GM11168 (cell line): ENCODE measurements at regions not wholly inside any gene's neighbourhood (a gene's known extent, or its start where the extent isn't known, plus 50 kb on each side); places are given as distances from the start of the nearest gene placed in this dataset.
"Not testable (repeated sequence)": the region's sequence is repeated elsewhere in the genome, so short reads cannot be mapped to it uniquely, and the experiment has no call there.

Experiments
- in situ Hi-C: fragments of 300-500 bp; cut with MboI; formaldehyde crosslinking; loops from one replicate; pipeline ENCODE4 v1.12.0; 2022; ENCODE audit warnings: low sequenced_read_pairs; ENCODE audit not compliant: unreplicated experiment

GRCh38 chr7:79789584-79790345 is 336.3 kb upstream of the MAGI2 start:
- in situ Hi-C loops = no loop called here

GRCh38 chr7:79787623-79788022 is 334.2 kb upstream of the MAGI2 start:
- in situ Hi-C loops = no loop called here

- in situ Hi-C loops = no loop called here
Observed at GRCh38 chr7:79787096-79787495, 333.6 kb upstream of the MAGI2 start.

- in situ Hi-C loops = no loop called here
Observed at GRCh38 chr7:79786187-79786586, 332.7 kb upstream of the MAGI2 start.

- in situ Hi-C loops = no loop called here
Observed at GRCh38 chr7:79785556-79785955, 332.1 kb upstream of the MAGI2 start.

DNA sequence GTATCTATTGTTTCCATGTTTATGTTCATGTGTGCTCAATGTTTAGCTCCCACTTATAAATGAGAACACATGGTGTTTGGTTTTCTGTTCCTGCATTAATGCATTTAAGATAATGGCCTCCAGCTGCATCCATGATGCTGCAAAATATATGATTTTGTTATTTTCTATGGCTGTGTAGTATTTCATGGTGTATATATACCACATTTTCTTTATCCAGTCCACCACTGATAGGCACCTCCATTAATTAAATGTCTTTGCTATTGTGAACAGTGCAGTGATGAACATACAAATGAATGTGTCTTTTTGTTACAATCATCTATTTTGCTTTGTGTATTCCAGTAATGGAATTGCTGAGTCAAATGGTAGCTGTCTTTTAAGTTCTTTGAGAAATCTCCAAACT is 329.4 kb upstream of the MAGI2 start:
- in situ Hi-C loops = no loop called here

DNA sequence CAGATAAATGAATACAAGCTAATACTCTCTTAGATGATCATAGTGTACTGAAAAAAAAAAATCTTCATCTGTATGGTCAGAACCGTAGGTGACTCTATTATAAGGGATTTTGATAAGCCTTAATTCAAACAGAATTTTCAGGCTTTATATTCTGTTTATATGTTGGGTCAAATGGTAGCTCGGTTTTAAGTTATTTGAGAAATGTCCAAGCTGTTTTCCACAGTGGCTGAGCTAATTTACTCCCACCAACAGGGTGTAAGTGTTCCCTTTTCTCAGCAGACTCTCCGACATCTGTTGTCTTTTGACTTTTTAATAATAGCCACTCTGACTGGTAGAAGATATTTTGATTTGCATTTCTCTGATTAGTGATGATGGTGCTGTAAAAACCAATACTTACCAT is 328.8 kb upstream of the MAGI2 start:
- in situ Hi-C loops = no loop called here

DNA sequence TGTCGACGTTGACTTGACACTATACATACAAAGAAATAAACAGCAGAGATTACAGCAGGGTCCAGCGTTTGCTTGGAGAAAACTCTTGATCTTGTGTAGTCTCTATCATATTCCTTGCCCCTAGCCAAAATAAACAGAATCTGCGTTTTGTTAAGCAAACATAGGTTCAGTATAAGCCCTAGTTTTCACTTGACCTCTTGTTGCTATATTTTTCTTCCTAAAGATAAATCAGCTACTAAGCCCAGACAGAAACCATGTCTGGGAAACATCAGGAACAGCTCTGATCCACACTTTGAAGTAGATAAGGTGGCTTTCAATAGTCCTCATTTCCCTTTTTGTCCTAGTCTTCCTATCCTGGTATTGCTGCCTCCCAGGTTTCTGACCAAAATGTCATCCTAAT is 328.2 kb upstream of the MAGI2 start:
- in situ Hi-C loops = no loop called here

GRCh38 chr7:79778786-79779770 is 325.6 kb upstream of the MAGI2 start:
- in situ Hi-C loops = no loop called here

DNA sequence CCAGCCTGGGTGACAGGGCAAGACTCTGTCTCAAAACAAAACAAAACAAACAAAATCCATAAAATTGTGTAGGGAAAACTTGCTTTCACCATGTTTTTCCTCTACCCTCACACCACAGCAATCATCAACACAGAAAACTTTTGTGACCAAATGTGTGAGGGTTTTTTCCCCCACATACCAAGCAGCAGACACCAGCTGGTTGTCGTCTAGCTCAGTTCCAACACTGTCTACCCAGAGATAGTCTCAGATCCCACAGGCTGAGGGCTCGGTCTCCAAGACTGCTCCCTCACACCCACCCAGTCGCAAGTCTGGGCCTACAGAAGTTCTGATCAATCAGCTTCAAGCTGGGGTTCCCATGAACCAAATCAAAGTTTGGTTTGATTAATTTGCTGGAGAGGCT is 322.4 kb upstream of the MAGI2 start:
- in situ Hi-C loops = no loop called here

- in situ Hi-C loops = no loop called here
Observed at GRCh38 chr7:79774150-79774549, 320.7 kb upstream of the MAGI2 start.

DNA sequence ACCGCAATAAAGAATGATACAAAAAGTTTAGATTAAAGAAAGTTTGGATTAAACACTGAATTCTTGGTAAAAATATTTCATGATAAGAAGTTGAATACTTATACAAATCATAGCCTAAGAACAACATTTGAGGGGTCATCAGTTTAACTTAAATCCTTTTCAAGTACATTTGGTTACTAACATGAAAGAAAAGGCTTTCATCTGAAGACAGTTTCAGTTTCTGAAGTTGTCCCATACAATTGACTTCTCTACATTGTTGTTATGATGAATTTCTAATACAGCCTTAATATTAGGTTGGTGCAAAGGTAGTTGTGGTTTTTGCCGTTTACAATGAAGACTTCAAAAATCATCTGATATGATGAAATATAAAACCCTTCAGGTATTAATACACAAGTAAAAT is 317.5 kb upstream of the MAGI2 start:
- in situ Hi-C loops = no loop called here

DNA sequence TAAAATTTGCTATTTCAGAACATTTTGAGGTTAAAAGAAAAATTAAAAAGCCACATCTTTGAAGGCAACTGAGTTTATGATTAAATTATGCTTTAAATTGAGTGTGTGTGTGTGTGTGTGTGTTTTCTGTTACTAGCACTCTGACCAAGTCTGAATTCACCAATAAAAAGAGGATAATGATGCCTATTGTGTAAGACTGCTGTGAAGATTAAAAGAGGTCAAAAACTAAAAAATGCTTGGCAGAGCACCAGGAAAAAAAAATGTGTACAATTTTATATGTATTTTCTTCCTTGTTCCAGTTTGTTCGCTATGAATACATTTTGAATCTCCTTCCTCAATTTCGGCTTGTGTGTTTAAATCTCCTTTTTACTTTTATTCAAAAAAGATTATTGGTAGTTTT is 316.6 kb upstream of the MAGI2 start:
- in situ Hi-C loops = no loop called here

DNA sequence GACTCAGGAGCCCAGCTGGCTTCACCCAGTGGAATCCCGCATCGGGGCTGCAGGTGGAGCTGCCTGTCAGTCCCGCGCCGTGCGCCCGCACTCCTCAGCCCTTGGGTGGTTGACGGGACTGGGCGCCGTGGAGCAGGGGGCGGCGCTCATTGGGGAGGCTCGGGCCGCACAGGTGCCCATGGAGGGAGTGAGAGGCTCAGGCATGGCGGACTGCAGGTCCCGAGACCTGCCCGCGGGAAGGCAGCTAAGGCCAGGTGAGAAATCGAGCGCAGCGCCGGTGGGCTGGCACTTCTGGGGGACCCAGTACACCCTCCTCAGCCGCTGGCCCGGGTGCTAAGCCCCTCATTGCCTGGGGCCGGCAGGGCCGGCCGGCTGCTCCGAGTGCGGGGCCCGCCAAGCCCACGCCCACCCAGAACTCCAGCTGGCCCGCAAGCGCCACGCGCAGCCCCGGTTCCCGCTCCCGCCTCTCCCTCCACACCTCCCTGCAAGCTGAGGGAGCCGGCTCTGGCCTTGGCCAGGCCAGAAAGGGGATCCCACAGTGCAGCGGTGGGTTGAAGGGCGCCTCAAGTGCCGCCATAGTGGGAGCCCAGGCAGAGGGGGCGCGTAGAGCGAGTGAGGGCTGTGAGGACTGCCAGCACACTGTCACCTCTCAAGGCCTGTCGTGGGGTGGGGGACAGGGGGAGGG is 314.6 kb upstream of the MAGI2 start:
- in situ Hi-C loops = not testable (repeated sequence)

DNA sequence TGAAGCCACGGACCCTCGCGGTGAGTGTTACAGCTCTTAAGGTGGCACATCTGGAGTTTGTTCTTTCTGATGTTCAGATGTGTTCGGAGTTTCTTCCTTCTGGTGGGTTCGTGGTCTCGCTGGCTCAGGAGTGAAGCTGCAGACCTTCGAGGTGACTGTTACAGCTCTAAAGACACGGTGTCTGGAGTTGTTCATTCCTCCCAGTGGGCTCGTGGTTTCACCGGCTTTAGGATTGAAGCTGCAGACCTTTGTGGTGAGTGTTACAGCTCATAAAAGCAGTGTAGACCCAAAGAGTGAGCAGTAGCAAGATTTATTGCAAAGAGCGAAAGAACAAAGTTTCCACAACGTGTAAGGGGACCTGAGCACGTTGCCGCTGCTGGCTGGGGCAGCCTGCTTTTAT is 313.7 kb upstream of the MAGI2 start:
- in situ Hi-C loops = not testable (repeated sequence)

DNA sequence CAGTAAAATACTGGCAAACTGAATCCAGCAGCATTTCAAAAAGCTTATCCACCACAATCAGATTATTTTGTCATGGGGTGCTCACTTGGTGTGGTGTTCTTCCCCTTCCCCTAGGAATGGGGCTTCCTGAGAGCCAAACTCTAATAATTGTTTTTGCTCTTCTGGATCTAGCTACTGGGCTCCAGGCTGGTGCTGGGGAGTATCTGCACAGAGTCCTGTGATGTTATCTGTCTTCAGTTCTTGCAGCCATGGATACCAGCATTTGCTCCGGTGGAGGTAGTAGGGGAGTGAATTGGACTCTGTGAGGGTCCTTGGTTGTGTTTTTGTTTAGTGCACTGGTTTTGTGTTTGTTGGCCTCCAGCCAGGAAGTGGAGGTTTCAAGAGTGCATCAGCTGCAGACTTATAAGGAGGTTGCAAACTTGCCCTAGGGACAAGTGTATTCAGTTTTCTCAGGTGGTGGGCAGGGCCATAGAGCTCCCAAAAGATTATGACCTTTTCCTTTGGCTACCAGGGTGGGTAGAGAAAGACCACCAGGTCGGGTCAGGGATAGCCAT is 308.5 kb upstream of the MAGI2 start:
- in situ Hi-C loops = no loop called here

GRCh38 chr7:79750941-79751340 is 297.5 kb upstream of the MAGI2 start:
- in situ Hi-C loops = not testable (repeated sequence)

DNA sequence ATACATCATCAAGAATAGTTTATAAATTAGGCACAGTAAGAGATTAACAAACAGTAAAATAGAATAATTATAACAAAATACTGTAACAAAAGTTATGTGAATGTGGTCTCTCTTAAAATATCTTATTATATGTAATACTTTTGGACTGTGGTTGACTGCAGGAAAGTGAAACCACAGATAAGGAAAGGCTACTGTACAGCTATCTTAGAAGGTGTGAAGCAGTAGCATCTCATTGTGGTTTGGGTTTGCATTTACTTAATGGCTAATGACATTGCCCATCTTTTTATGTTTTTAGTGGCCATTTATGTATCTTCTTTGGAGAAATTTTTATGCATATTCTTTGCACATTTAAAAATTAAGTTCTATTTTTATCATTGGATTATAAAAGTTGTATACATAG is 296.4 kb upstream of the MAGI2 start:
- in situ Hi-C loops = no loop called here

DNA sequence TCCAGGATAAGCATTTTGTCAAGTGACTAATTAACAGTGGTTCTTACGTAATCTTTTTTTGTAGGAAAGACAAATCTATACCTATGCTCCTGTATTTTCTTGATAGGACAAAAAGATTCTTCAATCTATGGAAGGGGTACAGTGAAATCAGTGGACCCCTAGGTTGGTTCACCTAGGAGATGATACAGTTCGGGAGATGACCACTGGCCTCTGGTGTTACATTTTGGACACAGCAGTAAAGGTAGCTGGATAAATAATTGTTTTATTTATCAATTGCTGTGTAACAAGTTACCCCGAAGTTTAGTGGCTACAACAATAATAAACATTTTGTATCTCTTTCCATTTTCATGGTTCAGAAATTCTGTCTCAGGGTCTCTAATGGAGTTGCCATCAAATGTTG is 288.2 kb upstream of the MAGI2 start:
- in situ Hi-C loops = no loop called here

DNA sequence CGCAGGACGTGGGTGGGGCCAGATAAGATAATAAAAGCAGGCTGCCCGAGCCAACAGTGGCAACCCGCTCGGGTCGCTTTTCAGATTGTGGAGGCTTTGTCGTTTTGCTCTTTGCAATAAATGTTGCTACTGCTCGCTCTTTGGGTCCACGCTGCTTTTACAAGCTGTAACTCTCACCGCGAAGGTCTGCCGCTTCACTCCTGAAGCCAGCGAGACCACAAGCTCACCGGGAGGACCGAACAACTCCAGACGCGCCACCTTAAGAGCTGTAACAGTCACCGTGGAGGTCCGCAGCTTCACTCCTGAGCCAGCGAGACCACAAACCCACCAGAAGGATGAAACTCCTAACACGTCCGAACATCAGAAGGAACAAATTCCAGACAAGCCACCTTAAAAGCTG is 286.6 kb upstream of the MAGI2 start:
- in situ Hi-C loops = no loop called here
